HepG2 (cell line): ENCODE measurements at regions not wholly inside any gene's neighbourhood (a gene's known extent, or its start where the extent isn't known, plus 50 kb on each side); places are given as distances from the start of the nearest gene placed in this dataset.
A peak's percentile ranks its signal among the peaks of the same experiment; 100 is the strongest.

Experiments
- ATAC-seq: fragments of 200-7000 bp; cut with Tn5 transposase; 3 replicates; pipeline ENCODE4 v1.9.1; 2020; ENCODE audit warnings: mild to moderate bottlenecking, moderate library complexity
- BruUV-seq: library from RNA; stranded (reverse); fragments of 400-500 nt; replicated peaks from 2 replicates; lab custom pipeline; 2021; lab: Mats Ljungman, UMichigan
- CTCF ChIA-PET: fragments of 300-600 bp; formaldehyde crosslinking; extraction: SDS; loops from one replicate; lab custom pipeline; 2021; ENCODE audit warnings: low total read pairs, inconsistent platforms, low intra/inter-chr PET ratio; lab: Yijun Ruan, JAX
- POLR2A ChIA-PET: fragments of 350-600 bp; sonication (Branson Sonifier 250); formaldehyde crosslinking; loops from one replicate; lab custom pipeline; 2020; ENCODE audit warnings: antibody characterized with exemption, inconsistent platforms; lab: Yijun Ruan, JAX
- DNase-seq: peaks from one replicate; pipeline ENCODE4 v3.0.0-alpha.2; 2015; ENCODE audit warnings: low spot score
- FAIRE-seq: peaks from 3 replicates; lab custom pipeline; 2011; peaks lifted over from hg19 to GRCh38; lab: Jason Lieb, UNC
- H2AFZ ChIP-seq: one replicate; pipeline ENCODE4 v1.6.1; 2011; ENCODE audit warnings: low read length, inconsistent platforms
- H3K27ac ChIP-seq: fragments of 300-600 bp; 3 replicates; pipeline ENCODE4 v1.8.0; 2011; ENCODE audit warnings: mixed run types, mild to moderate bottlenecking, mixed read lengths, low read length, inconsistent platforms; ENCODE audit not compliant: insufficient read depth; ENCODE audit errors: extremely low read length
- H3K27me3 ChIP-seq, 2 experiments: fragments of 200-600 bp in 1 of 2; 2 replicates in 1 of 2; 3 replicates in 1 of 2; pipeline versions ENCODE4 v1.6.0 to v1.8.0; 2011; ENCODE audit warnings: low read length in 2 of 2, mild to moderate bottlenecking in 2 of 2, moderate library complexity in 2 of 2, inconsistent platforms in 1 of 2; ENCODE audit not compliant: insufficient read depth in 2 of 2, control insufficient read depth in 1 of 2
- H3K36me3 ChIP-seq, 2 experiments: fragments of 200-600 bp in 1 of 2; replicated peaks in 1 of 2; 2 replicates in 1 of 2; 3 replicates in 1 of 2; pipeline versions ENCODE4 v1.5.1 to v1.8.0; 2011; ENCODE audit warnings: low read length in 2 of 2, inconsistent platforms in 1 of 2; ENCODE audit not compliant: insufficient read depth in 2 of 2, control insufficient read depth in 1 of 2
- H3K4me1 ChIP-seq: 2 replicates; pipeline ENCODE4 v1.5.1; 2012; ENCODE audit warnings: low read length, inconsistent platforms; ENCODE audit not compliant: insufficient read depth
- H3K4me2 ChIP-seq: 2 replicates; pipeline ENCODE4 v1.6.0; 2011; ENCODE audit warnings: low read depth, low read length, inconsistent platforms
- H3K4me3 ChIP-seq, 3 experiments: fragments of 200-600 bp in 1 of 3; sonication (generic), shearing (Covaris generic) in 1 of 3; replicated peaks in 1 of 3; 2 replicates each; pipeline ENCODE4 v1.5.1; 2011 to 2016; ENCODE audit warnings: low read length in 3 of 3, inconsistent platforms in 2 of 3, low read depth in 2 of 3, mild to moderate bottlenecking in 2 of 3, control low read depth in 1 of 3, mixed read lengths in 1 of 3; ENCODE audit not compliant: insufficient read depth in 1 of 3
- H3K79me2 ChIP-seq: one replicate; pipeline ENCODE4 v1.6.1; 2011; ENCODE audit warnings: low read length, inconsistent platforms; ENCODE audit not compliant: insufficient read depth
- H3K9ac ChIP-seq: 2 replicates; pipeline ENCODE4 v1.6.0; 2011; ENCODE audit warnings: mild to moderate bottlenecking, low read depth, low read length, inconsistent platforms; ENCODE audit not compliant: insufficient read depth
- H3K9me3 ChIP-seq: 2 replicates; pipeline ENCODE4 v1.5.1; 2012; ENCODE audit warnings: mild to moderate bottlenecking, low read length
- H4K20me1 ChIP-seq: 2 replicates; pipeline ENCODE4 v1.6.0; 2011; ENCODE audit warnings: inconsistent platforms, mild to moderate bottlenecking, low read length, moderate library complexity; ENCODE audit not compliant: insufficient read depth
- HNRNPUL1 ChIP-seq: fragments of 200-400 bp; formaldehyde crosslinking; IDR thresholded peaks from 2 replicates; pipeline ENCODE4 v1.6.1; 2017; ENCODE audit warnings: low read depth, mild to moderate bottlenecking, low read length, moderate library complexity
- RAD51 ChIP-seq: fragments of 450-650 bp; IDR thresholded peaks from 2 replicates; pipeline ENCODE4 v1.6.1; 2016; ENCODE audit warnings: borderline replicate concordance
- WGBS: methylation state at CpG from one replicate; pipeline ENCODE4 v1.1.6; 2017; ENCODE audit warnings: low lambda C conversion rate; 5-methylcytosine and 5-hydroxymethylcytosine counted together
- in situ Hi-C: cut with HindIII; loops from 2 replicates; pipeline ENCODE4 v1.10.0; 2017; ENCODE audit warnings: low pct_unique_long_range_greater_than_20kb; ENCODE audit not compliant: extremely low pct_ligation_motif_present
- intact Hi-C: fragments of 100-400 bp; cut with micrococcal nuclease; formaldehyde crosslinking; loops from one replicate; pipeline ENCODE4 v1.10.0; 2022; ENCODE audit not compliant: unreplicated experiment
- TF ChIP-seq, protein P1 (sequence below): conservative IDR thresholded peaks from 2 replicates; pipeline ENCODE4 v1.6.1; 2018; ENCODE audit warnings: missing genetic modification reagents

DNA sequence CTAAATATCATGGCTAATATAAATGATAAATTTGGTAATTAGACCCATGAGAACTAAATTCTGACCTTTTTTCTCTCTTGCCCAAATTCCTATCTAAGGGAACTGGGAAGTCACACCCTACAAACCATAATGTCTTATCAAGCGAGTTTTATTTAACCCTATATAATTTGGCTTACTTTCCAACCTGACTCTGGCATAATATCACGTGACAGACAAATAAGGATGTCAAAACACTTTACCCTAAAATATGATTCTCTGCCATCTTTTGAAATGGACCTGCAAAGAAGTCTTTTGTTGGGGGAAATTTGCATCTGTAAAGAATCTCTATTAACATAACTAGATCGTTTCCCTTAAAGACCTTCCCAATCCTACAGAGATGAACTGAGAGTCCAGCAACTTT lies 1823.5 kb upstream of the LRRTM1 start:
- ATAC-seq = no peak
- BruUV-seq = no TSS peak

DNA sequence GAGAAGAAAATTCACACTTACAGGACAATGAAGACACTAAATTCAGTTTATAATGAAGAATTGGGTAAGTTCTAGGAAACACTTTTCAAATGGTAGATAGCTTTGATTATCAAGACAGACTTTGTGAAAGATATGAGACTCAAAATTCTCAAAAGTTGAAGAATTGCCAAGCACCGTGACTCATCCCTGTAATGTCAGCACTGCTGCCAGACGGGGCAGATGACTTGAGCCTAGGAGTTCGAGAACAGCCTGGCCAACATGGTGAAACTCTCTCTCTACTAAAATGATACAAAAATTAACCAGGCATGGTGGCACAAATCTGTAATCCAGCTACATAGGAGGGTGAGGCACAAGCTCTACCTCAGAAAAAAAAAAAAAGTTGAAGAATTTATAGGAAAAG lies 1820.1 kb upstream of the LRRTM1 start:
- DNase-seq = no peak
- no peak overlapping the region for H3K27ac ChIP-seq
- FAIRE-seq = no peak
- WGBS = 6% methylated on average over 3 of the region's 3 CpGs
- intact Hi-C loops = no loop called here
- no TSS peak for BruUV-seq
- ChIA-PET CTCF (no interaction called here), POLR2A (no interaction called here)
- H3K27me3 ChIP-seq = no peaks in the 10 kb centered on the region
- no peaks in the 10 kb centered on the region for H3K4me1 ChIP-seq
- no peaks in the 10 kb centered on the region for H3K79me2 ChIP-seq
- in situ Hi-C loops = no loop called here
- H3K9me3 ChIP-seq = peaks cover 51% of the 10 kb centered on the region
- H3K9ac ChIP-seq = no peak overlapping the region
- H4K20me1 ChIP-seq = no peaks in the 10 kb centered on the region
- H2AFZ ChIP-seq = no peak overlapping the region
- H3K4me3 ChIP-seq = no peak overlapping the region
- H3K4me2 ChIP-seq = no peak overlapping the region
- ATAC-seq = no peak
- no peaks in the 10 kb centered on the region for H3K36me3 ChIP-seq
- TF ChIP-seq, protein P1, sequence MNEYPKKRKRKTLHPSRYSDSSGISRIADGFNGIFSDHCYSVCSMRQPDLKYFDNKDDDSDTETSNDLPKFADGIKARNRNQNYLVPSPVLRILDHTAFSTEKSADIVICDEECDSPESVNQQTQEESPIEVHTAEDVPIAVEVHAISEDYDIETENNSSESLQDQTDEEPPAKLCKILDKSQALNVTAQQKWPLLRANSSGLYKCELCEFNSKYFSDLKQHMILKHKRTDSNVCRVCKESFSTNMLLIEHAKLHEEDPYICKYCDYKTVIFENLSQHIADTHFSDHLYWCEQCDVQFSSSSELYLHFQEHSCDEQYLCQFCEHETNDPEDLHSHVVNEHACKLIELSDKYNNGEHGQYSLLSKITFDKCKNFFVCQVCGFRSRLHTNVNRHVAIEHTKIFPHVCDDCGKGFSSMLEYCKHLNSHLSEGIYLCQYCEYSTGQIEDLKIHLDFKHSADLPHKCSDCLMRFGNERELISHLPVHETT (CRISPR knock-in tag) = no peak

More for the DNA sequence above, 1823.5 kb upstream of the LRRTM1 start:
- WGBS = 2% methylated on average over 3 of the region's 3 CpGs
- Histone ChIP-seq H2AFZ (no peak overlapping the region), H3K9me3 (peaks cover 73% of the 10 kb centered on the region), H3K4me2 (no peak overlapping the region), H3K27me3 (no peaks in the 10 kb centered on the region), H3K27ac (no peak overlapping the region), H4K20me1 (no peaks in the 10 kb centered on the region), H3K4me1 (no peaks in the 10 kb centered on the region), H3K36me3 (no peaks in the 10 kb centered on the region), H3K79me2 (no peaks in the 10 kb centered on the region), H3K4me3 (no peak overlapping the region), H3K9ac (no peak overlapping the region)
- TF ChIP-seq RAD51 (peak; percentile 72; the same call in 1 of the 2 replicates), HNRNPUL1 (no peak)
- no peak for FAIRE-seq
- CTCF ChIA-PET = no interaction called here
- POLR2A ChIA-PET = no interaction called here
- in situ Hi-C loops = no loop called here
- intact Hi-C loops = no loop called here
- DNase-seq = no peak
